GM12878 (cell line): ENCODE measurements at regions not wholly inside any gene's neighbourhood (a gene's known extent, or its start where the extent isn't known, plus 50 kb on each side); places are given as distances from the start of the nearest gene placed in this dataset.

Experiments
- BHLHE40 ChIP-seq, 2 experiments: fragments of 450-650 bp in 1 of 2; IDR thresholded peaks; 2 replicates each; pipeline ENCODE4 v1.6.1; 2011 to 2017; ENCODE audit warnings: low read depth in 2 of 2, borderline replicate concordance in 1 of 2, improper control_type of control experiment in 1 of 2, low read length in 1 of 2, mild to moderate bottlenecking in 1 of 2
- CEBPB ChIP-seq, 2 experiments: fragments of 150-350 bp in 1 of 2; IDR thresholded peaks; 2 replicates each; pipeline ENCODE4 v1.6.1; 2012 to 2014; ENCODE audit warnings: low read depth in 2 of 2, low read length in 2 of 2, borderline replicate concordance in 1 of 2, inconsistent platforms in 1 of 2
- TF ChIP-seq, protein P1 (sequence below), 3 experiments: IDR thresholded peaks in 2 of 3; conservative IDR thresholded peaks in 1 of 3; 2 replicates each; pipeline ENCODE4 v1.5.1; 2011; ENCODE audit warnings: low read depth in 3 of 3, low read length in 3 of 3, mild to moderate bottlenecking in 3 of 3, control low read depth in 2 of 3, moderate library complexity in 2 of 3, inconsistent platforms in 1 of 3, mixed read lengths in 1 of 3; ENCODE audit not compliant: control insufficient read depth in 2 of 3, insufficient read depth in 1 of 3; ENCODE audit errors: extremely low read depth in 1 of 3
- TF ChIP-seq, protein P2 (sequence below): IDR thresholded peaks from 2 replicates; pipeline ENCODE4 v1.6.1; 2012; ENCODE audit warnings: low read depth, low read length, improper control_type of control experiment

DNA sequence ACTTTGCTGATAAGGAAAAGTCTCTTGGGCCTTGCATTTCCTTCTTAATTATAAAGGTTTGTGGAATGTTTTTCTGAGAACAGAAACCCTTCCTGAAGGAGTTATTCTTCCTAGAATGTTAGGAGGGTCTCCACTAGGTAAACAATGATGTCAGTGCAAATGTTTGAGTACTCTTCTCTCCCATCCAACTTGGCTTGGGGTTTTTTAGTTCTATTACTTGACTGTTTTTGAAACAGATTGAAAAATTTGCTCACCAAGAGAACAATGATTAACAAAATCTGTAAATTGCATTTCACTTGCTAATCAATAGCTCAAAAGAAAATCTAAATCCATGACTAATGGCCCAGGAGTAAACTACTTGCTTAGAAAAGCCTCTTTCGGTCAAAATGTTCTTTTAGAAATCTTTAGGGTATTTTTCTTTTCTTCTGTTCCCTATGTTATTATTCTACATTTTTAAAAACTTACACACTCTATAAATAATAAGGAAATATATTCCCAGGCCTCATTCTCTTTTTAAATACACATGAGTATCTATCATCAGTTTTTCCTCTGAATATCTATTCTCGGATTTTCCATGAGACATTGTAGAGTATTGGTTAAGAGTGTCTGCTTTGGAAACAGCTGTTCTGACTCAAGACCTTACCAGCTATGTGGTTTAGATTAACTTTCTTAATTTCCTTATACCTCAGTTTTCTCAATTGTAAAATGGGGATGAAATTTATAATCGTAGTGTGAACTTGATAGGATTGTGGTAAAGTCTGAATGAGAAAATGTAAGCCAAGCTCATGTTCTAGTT, 234.2 kb upstream of the CITED2 start:
- TF ChIP-seq BHLHE40 (IDR thresholded peaks at IDR 0.05; ENCODE audit: borderline replicate concordance in 1 of 2, low read depth in 2 of 2, low read length in 1 of 2) (no peak), CEBPB (IDR thresholded peaks at IDR 0.05; ENCODE audit: borderline replicate concordance in 1 of 2, low read depth in 2 of 2, low read length in 2 of 2) (no peak)
- TF ChIP-seq, protein P1, sequence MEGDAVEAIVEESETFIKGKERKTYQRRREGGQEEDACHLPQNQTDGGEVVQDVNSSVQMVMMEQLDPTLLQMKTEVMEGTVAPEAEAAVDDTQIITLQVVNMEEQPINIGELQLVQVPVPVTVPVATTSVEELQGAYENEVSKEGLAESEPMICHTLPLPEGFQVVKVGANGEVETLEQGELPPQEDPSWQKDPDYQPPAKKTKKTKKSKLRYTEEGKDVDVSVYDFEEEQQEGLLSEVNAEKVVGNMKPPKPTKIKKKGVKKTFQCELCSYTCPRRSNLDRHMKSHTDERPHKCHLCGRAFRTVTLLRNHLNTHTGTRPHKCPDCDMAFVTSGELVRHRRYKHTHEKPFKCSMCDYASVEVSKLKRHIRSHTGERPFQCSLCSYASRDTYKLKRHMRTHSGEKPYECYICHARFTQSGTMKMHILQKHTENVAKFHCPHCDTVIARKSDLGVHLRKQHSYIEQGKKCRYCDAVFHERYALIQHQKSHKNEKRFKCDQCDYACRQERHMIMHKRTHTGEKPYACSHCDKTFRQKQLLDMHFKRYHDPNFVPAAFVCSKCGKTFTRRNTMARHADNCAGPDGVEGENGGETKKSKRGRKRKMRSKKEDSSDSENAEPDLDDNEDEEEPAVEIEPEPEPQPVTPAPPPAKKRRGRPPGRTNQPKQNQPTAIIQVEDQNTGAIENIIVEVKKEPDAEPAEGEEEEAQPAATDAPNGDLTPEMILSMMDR (IDR thresholded peaks at IDR 0.05 in 2 of 3, conservative IDR thresholded peaks at IDR 0.05 in 1 of 3; ENCODE audit: control insufficient read depth in 2 of 3, extremely low read depth in 1 of 3, insufficient read depth in 1 of 3, low read depth in 3 of 3, low read length in 3 of 3): no peak
- TF ChIP-seq, protein P2, sequence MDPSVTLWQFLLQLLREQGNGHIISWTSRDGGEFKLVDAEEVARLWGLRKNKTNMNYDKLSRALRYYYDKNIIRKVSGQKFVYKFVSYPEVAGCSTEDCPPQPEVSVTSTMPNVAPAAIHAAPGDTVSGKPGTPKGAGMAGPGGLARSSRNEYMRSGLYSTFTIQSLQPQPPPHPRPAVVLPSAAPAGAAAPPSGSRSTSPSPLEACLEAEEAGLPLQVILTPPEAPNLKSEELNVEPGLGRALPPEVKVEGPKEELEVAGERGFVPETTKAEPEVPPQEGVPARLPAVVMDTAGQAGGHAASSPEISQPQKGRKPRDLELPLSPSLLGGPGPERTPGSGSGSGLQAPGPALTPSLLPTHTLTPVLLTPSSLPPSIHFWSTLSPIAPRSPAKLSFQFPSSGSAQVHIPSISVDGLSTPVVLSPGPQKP: no peak
